ENCODE measurements at regions not wholly inside any gene's neighbourhood (a gene's known extent, or its start where the extent isn't known, plus 50 kb on each side); places are given as distances from the start of the nearest gene placed in this dataset.
"Not testable (repeated sequence)": the region's sequence is repeated elsewhere in the genome, so short reads cannot be mapped to it uniquely, and the experiment has no call there.

GRCh38 chr6:104477569-104477968 lies 382.1 kb downstream of the HACE1 start:
- Mint-ChIP-seq H3K9me3 (no peaks in the 10 kb centered on the region), H3K36me3 (ENCODE audit: low read depth) (no peaks in the 10 kb centered on the region), H3K27ac (no peak overlapping the region), H3K27me3 (ENCODE audit: low read depth) (no peaks in the 10 kb centered on the region), H3K4me1 (ENCODE audit: low read depth) (no peaks in the 10 kb centered on the region), H3K4me3 (no peak overlapping the region)

- Mint-ChIP-seq H3K4me3 (no peak overlapping the region), H3K36me3 (ENCODE audit: low read depth) (no peaks in the 10 kb centered on the region), H3K4me1 (ENCODE audit: low read depth) (no peaks in the 10 kb centered on the region), H3K27me3 (ENCODE audit: low read depth) (no peaks in the 10 kb centered on the region), H3K27ac (no peak overlapping the region), H3K9me3 (no peaks in the 10 kb centered on the region)
These were observed 386.7 kb downstream of the HACE1 start for GRCh38 chr6:104473021-104473429.

- no peak overlapping the region for H3K4me3 Mint-ChIP-seq
- H3K4me1 Mint-ChIP-seq (ENCODE audit: low read depth) = no peaks in the 10 kb centered on the region
- H3K27ac Mint-ChIP-seq = no peak overlapping the region
- no peaks in the 10 kb centered on the region for H3K36me3 Mint-ChIP-seq (ENCODE audit: low read depth)
- no peaks in the 10 kb centered on the region for H3K9me3 Mint-ChIP-seq
- no peaks in the 10 kb centered on the region for H3K27me3 Mint-ChIP-seq (ENCODE audit: low read depth)
These were observed 387.5 kb downstream of the HACE1 start for GRCh38 chr6:104472021-104472901.

- no peaks in the 10 kb centered on the region for H3K9me3 Mint-ChIP-seq
- no peaks in the 10 kb centered on the region for H3K36me3 Mint-ChIP-seq (ENCODE audit: low read depth)
- H3K4me3 Mint-ChIP-seq = no peak overlapping the region
- no peaks in the 10 kb centered on the region for H3K4me1 Mint-ChIP-seq (ENCODE audit: low read depth)
- H3K27ac Mint-ChIP-seq = no peak overlapping the region
- H3K27me3 Mint-ChIP-seq (ENCODE audit: low read depth) = no peaks in the 10 kb centered on the region
These were observed 393.4 kb downstream of the HACE1 start for GRCh38 chr6:104466306-104466705.

GRCh38 chr6:104462811-104463599 lies 396.7 kb downstream of the HACE1 start:
- Mint-ChIP-seq H3K4me1 (ENCODE audit: low read depth) (no peaks in the 10 kb centered on the region), H3K36me3 (ENCODE audit: low read depth) (no peaks in the 10 kb centered on the region)

GRCh38 chr6:104460738-104461483 lies 398.8 kb downstream of the HACE1 start:
- Mint-ChIP-seq H3K4me1 (ENCODE audit: low read depth) (no peaks in the 10 kb centered on the region), H3K27ac (no peak overlapping the region), H3K4me3 (no peak overlapping the region), H3K9me3 (no peaks in the 10 kb centered on the region), H3K36me3 (ENCODE audit: low read depth) (no peaks in the 10 kb centered on the region), H3K27me3 (ENCODE audit: low read depth) (no peaks in the 10 kb centered on the region)

More at GRCh38 chr6:104462811-104463599, 396.7 kb downstream of the HACE1 start:
- no peaks in the 10 kb centered on the region for H3K27me3 Mint-ChIP-seq (ENCODE audit: low read depth)
- H3K4me3 Mint-ChIP-seq = no peak overlapping the region
- H3K27ac Mint-ChIP-seq = no peak overlapping the region
- H3K9me3 Mint-ChIP-seq = no peaks in the 10 kb centered on the region

- no peaks in the 10 kb centered on the region for H3K36me3 Mint-ChIP-seq (ENCODE audit: low read depth)
These were observed 400.2 kb downstream of the HACE1 start for GRCh38 chr6:104459543-104459942.

GRCh38 chr6:104449918-104450317 lies 409.8 kb downstream of the HACE1 start:
- H3K9me3 Mint-ChIP-seq = no peaks in the 10 kb centered on the region
- no peak overlapping the region for H3K4me3 Mint-ChIP-seq
- H3K36me3 Mint-ChIP-seq (ENCODE audit: low read depth) = no peaks in the 10 kb centered on the region

More at GRCh38 chr6:104459543-104459942, 400.2 kb downstream of the HACE1 start:
- no peak overlapping the region for H3K27ac Mint-ChIP-seq
- H3K9me3 Mint-ChIP-seq = no peaks in the 10 kb centered on the region
- no peaks in the 10 kb centered on the region for H3K4me1 Mint-ChIP-seq (ENCODE audit: low read depth)
- no peak overlapping the region for H3K4me3 Mint-ChIP-seq
- H3K27me3 Mint-ChIP-seq (ENCODE audit: low read depth) = no peaks in the 10 kb centered on the region

GRCh38 chr6:104446101-104447080 lies 413.3 kb downstream of the HACE1 start:
- not testable (repeated sequence) for H3K36me3 Mint-ChIP-seq (ENCODE audit: low read depth); H3K9me3 Mint-ChIP-seq; H3K27me3 Mint-ChIP-seq (ENCODE audit: low read depth); H3K4me3 Mint-ChIP-seq; H3K4me1 Mint-ChIP-seq (ENCODE audit: low read depth); H3K27ac Mint-ChIP-seq

More at GRCh38 chr6:104449918-104450317, 409.8 kb downstream of the HACE1 start:
- Mint-ChIP-seq H3K27me3 (ENCODE audit: low read depth) (no peaks in the 10 kb centered on the region), H3K27ac (no peak overlapping the region), H3K4me1 (ENCODE audit: low read depth) (no peaks in the 10 kb centered on the region)

- Mint-ChIP-seq H3K27me3 (ENCODE audit: low read depth) (no peaks in the 10 kb centered on the region), H3K4me3 (no peak overlapping the region), H3K27ac (no peak overlapping the region), H3K36me3 (ENCODE audit: low read depth) (no peaks in the 10 kb centered on the region), H3K4me1 (ENCODE audit: low read depth) (no peaks in the 10 kb centered on the region), H3K9me3 (no peaks in the 10 kb centered on the region)
These were observed 425.2 kb downstream of the HACE1 start for GRCh38 chr6:104434519-104434918.

- no peaks in the 10 kb centered on the region for H3K4me1 Mint-ChIP-seq (ENCODE audit: low read depth)
- no peaks in the 10 kb centered on the region for H3K9me3 Mint-ChIP-seq
- no peak overlapping the region for H3K27ac Mint-ChIP-seq
- H3K4me3 Mint-ChIP-seq = no peak overlapping the region
- H3K27me3 Mint-ChIP-seq (ENCODE audit: low read depth) = no peaks in the 10 kb centered on the region
- H3K36me3 Mint-ChIP-seq (ENCODE audit: low read depth) = no peaks in the 10 kb centered on the region
These were observed 428.6 kb downstream of the HACE1 start for GRCh38 chr6:104431096-104431495.

GRCh38 chr6:104428184-104428583 lies 431.5 kb downstream of the HACE1 start:
- peaks cover 6% of the 10 kb centered on the region for H3K9me3 Mint-ChIP-seq
- H3K36me3 Mint-ChIP-seq (ENCODE audit: low read depth) = no peaks in the 10 kb centered on the region
- no peak overlapping the region for H3K27ac Mint-ChIP-seq
- no peaks in the 10 kb centered on the region for H3K27me3 Mint-ChIP-seq (ENCODE audit: low read depth)
- no peak overlapping the region for H3K4me3 Mint-ChIP-seq
- H3K4me1 Mint-ChIP-seq (ENCODE audit: low read depth) = no peaks in the 10 kb centered on the region

- Mint-ChIP-seq H3K4me3 (no peak overlapping the region), H3K36me3 (ENCODE audit: low read depth) (no peaks in the 10 kb centered on the region), H3K27me3 (ENCODE audit: low read depth) (no peaks in the 10 kb centered on the region), H3K27ac (no peak overlapping the region), H3K4me1 (ENCODE audit: low read depth) (no peaks in the 10 kb centered on the region), H3K9me3 (peaks cover 10% of the 10 kb centered on the region)
These were observed 436.0 kb downstream of the HACE1 start for GRCh38 chr6:104423691-104424090.

Measured in T-helper 1 cell treated with Interleukin-12 subunit alpha and Interleukin-12 subunit beta and Interleukin-4 antibody, amounts not matched to agents 30 μg/mL and 1 μg/mL, for 36 hours (primary cell).